ENCODE measurements at regions not wholly inside any gene's neighbourhood (a gene's known extent, or its start where the extent isn't known, plus 50 kb on each side); places are given as distances from the start of the nearest gene placed in this dataset.

GRCh38 chr5:61748121-61748520 is 416.1 kb downstream of the ZSWIM6 start:
- no peaks in the 10 kb centered on the region for H3K9me3 ChIP-seq (ENCODE audit: control insufficient read depth in 1 of 2, low read length in 2 of 2)
- no peaks in the 10 kb centered on the region for H3K36me3 ChIP-seq (ENCODE audit: control insufficient read depth in 1 of 2, insufficient read depth in 2 of 2, low read length in 2 of 2)
- H3K27ac ChIP-seq (ENCODE audit: low read depth, low read length), result no peak overlapping the region
- no peaks in the 10 kb centered on the region for H3K27me3 ChIP-seq (ENCODE audit: control insufficient read depth in 1 of 2, insufficient read depth in 2 of 2, low read length in 2 of 2)
- no peaks in the 10 kb centered on the region for H3K4me1 ChIP-seq (ENCODE audit: control insufficient read depth in 1 of 2, insufficient read depth in 2 of 2, low read length in 2 of 2)
- no peak overlapping the region for H3K9ac ChIP-seq (ENCODE audit: low read depth in 1 of 2, low read length in 2 of 2)
- no peak overlapping the region for H3K4me3 ChIP-seq (ENCODE audit: low read depth in 1 of 2, low read length in 2 of 2)

- Histone ChIP-seq H3K4me3 (ENCODE audit: low read depth in 1 of 2, low read length in 2 of 2) (no peak overlapping the region), H3K27ac (ENCODE audit: low read depth, low read length) (no peak overlapping the region), H3K4me1 (ENCODE audit: control insufficient read depth in 1 of 2, insufficient read depth in 2 of 2, low read length in 2 of 2) (no peaks in the 10 kb centered on the region), H3K27me3 (ENCODE audit: control insufficient read depth in 1 of 2, insufficient read depth in 2 of 2, low read length in 2 of 2) (no peaks in the 10 kb centered on the region), H3K9ac (ENCODE audit: low read depth in 1 of 2, low read length in 2 of 2) (no peak overlapping the region), H3K9me3 (ENCODE audit: control insufficient read depth in 1 of 2, low read length in 2 of 2) (no peaks in the 10 kb centered on the region), H3K36me3 (ENCODE audit: control insufficient read depth in 1 of 2, insufficient read depth in 2 of 2, low read length in 2 of 2) (no peaks in the 10 kb centered on the region)
Observed at GRCh38 chr5:61748651-61749050, 416.6 kb downstream of the ZSWIM6 start.

GRCh38 chr5:61752588-61752987 is 420.5 kb downstream of the ZSWIM6 start:
- Histone ChIP-seq H3K36me3 (ENCODE audit: control insufficient read depth in 1 of 2, insufficient read depth in 2 of 2, low read length in 2 of 2) (no peaks in the 10 kb centered on the region), H3K9ac (ENCODE audit: low read depth in 1 of 2, low read length in 2 of 2) (no peak overlapping the region), H3K27me3 (ENCODE audit: control insufficient read depth in 1 of 2, insufficient read depth in 2 of 2, low read length in 2 of 2) (no peaks in the 10 kb centered on the region), H3K9me3 (ENCODE audit: control insufficient read depth in 1 of 2, low read length in 2 of 2) (no peaks in the 10 kb centered on the region), H3K4me1 (ENCODE audit: control insufficient read depth in 1 of 2, insufficient read depth in 2 of 2, low read length in 2 of 2) (no peaks in the 10 kb centered on the region), H3K27ac (ENCODE audit: low read depth, low read length) (no peak overlapping the region), H3K4me3 (ENCODE audit: low read depth in 1 of 2, low read length in 2 of 2) (no peak overlapping the region)

- H3K9me3 ChIP-seq (ENCODE audit: control insufficient read depth in 1 of 2, low read length in 2 of 2), result no peaks in the 10 kb centered on the region
- H3K27me3 ChIP-seq (ENCODE audit: control insufficient read depth in 1 of 2, insufficient read depth in 2 of 2, low read length in 2 of 2), result no peaks in the 10 kb centered on the region
- no peaks in the 10 kb centered on the region for H3K4me1 ChIP-seq (ENCODE audit: control insufficient read depth in 1 of 2, insufficient read depth in 2 of 2, low read length in 2 of 2)
- no peak overlapping the region for H3K27ac ChIP-seq (ENCODE audit: low read depth, low read length)
- no peak overlapping the region for H3K9ac ChIP-seq (ENCODE audit: low read depth in 1 of 2, low read length in 2 of 2)
- no peak overlapping the region for H3K4me3 ChIP-seq (ENCODE audit: low read depth in 1 of 2, low read length in 2 of 2)
- H3K36me3 ChIP-seq (ENCODE audit: control insufficient read depth in 1 of 2, insufficient read depth in 2 of 2, low read length in 2 of 2), result no peaks in the 10 kb centered on the region
Observed at GRCh38 chr5:61754792-61755191, 422.7 kb downstream of the ZSWIM6 start.

- Histone ChIP-seq H3K27ac (ENCODE audit: low read depth, low read length) (no peak overlapping the region), H3K9me3 (ENCODE audit: control insufficient read depth in 1 of 2, low read length in 2 of 2) (no peaks in the 10 kb centered on the region), H3K9ac (ENCODE audit: low read depth in 1 of 2, low read length in 2 of 2) (no peak overlapping the region), H3K4me1 (ENCODE audit: control insufficient read depth in 1 of 2, insufficient read depth in 2 of 2, low read length in 2 of 2) (no peaks in the 10 kb centered on the region), H3K36me3 (ENCODE audit: control insufficient read depth in 1 of 2, insufficient read depth in 2 of 2, low read length in 2 of 2) (no peaks in the 10 kb centered on the region), H3K4me3 (ENCODE audit: low read depth in 1 of 2, low read length in 2 of 2) (no peak overlapping the region), H3K27me3 (ENCODE audit: control insufficient read depth in 1 of 2, insufficient read depth in 2 of 2, low read length in 2 of 2) (no peaks in the 10 kb centered on the region)
Observed at GRCh38 chr5:61755726-61756222, 423.7 kb downstream of the ZSWIM6 start.

GRCh38 chr5:61758711-61759110 is 426.7 kb downstream of the ZSWIM6 start:
- Histone ChIP-seq H3K4me1 (ENCODE audit: control insufficient read depth in 1 of 2, insufficient read depth in 2 of 2, low read length in 2 of 2) (no peaks in the 10 kb centered on the region), H3K4me3 (ENCODE audit: low read depth in 1 of 2, low read length in 2 of 2) (no peak overlapping the region), H3K27ac (ENCODE audit: low read depth, low read length) (no peak overlapping the region)

GRCh38 chr5:61765471-61765870 is 433.4 kb downstream of the ZSWIM6 start:
- Histone ChIP-seq H3K27ac (ENCODE audit: low read depth, low read length) (no peak overlapping the region), H3K9ac (ENCODE audit: low read depth in 1 of 2, low read length in 2 of 2) (no peak overlapping the region), H3K4me3 (ENCODE audit: low read depth in 1 of 2, low read length in 2 of 2) (no peak overlapping the region), H3K4me1 (ENCODE audit: control insufficient read depth in 1 of 2, insufficient read depth in 2 of 2, low read length in 2 of 2) (no peaks in the 10 kb centered on the region), H3K27me3 (ENCODE audit: control insufficient read depth in 1 of 2, insufficient read depth in 2 of 2, low read length in 2 of 2) (no peaks in the 10 kb centered on the region), H3K36me3 (ENCODE audit: control insufficient read depth in 1 of 2, insufficient read depth in 2 of 2, low read length in 2 of 2) (no peaks in the 10 kb centered on the region), H3K9me3 (ENCODE audit: control insufficient read depth in 1 of 2, low read length in 2 of 2) (no peaks in the 10 kb centered on the region)

More at GRCh38 chr5:61758711-61759110, 426.7 kb downstream of the ZSWIM6 start:
- no peaks in the 10 kb centered on the region for H3K9me3 ChIP-seq (ENCODE audit: control insufficient read depth in 1 of 2, low read length in 2 of 2)
- no peaks in the 10 kb centered on the region for H3K36me3 ChIP-seq (ENCODE audit: control insufficient read depth in 1 of 2, insufficient read depth in 2 of 2, low read length in 2 of 2)
- no peaks in the 10 kb centered on the region for H3K27me3 ChIP-seq (ENCODE audit: control insufficient read depth in 1 of 2, insufficient read depth in 2 of 2, low read length in 2 of 2)
- no peak overlapping the region for H3K9ac ChIP-seq (ENCODE audit: low read depth in 1 of 2, low read length in 2 of 2)

GRCh38 chr5:61766141-61766540 is 434.1 kb downstream of the ZSWIM6 start:
- Histone ChIP-seq H3K36me3 (ENCODE audit: control insufficient read depth in 1 of 2, insufficient read depth in 2 of 2, low read length in 2 of 2) (no peaks in the 10 kb centered on the region), H3K9ac (ENCODE audit: low read depth in 1 of 2, low read length in 2 of 2) (no peak overlapping the region), H3K4me3 (ENCODE audit: low read depth in 1 of 2, low read length in 2 of 2) (no peak overlapping the region), H3K27me3 (ENCODE audit: control insufficient read depth in 1 of 2, insufficient read depth in 2 of 2, low read length in 2 of 2) (peaks cover 0 to 1% of the 10 kb centered on the region in 2 donors), H3K27ac (ENCODE audit: low read depth, low read length) (no peak overlapping the region), H3K9me3 (ENCODE audit: control insufficient read depth in 1 of 2, low read length in 2 of 2) (no peaks in the 10 kb centered on the region), H3K4me1 (ENCODE audit: control insufficient read depth in 1 of 2, insufficient read depth in 2 of 2, low read length in 2 of 2) (no peaks in the 10 kb centered on the region)

GRCh38 chr5:61767231-61768080 is 435.4 kb downstream of the ZSWIM6 start:
- Histone ChIP-seq H3K9ac (ENCODE audit: low read depth in 1 of 2, low read length in 2 of 2) (no peak overlapping the region), H3K27me3 (ENCODE audit: control insufficient read depth in 1 of 2, insufficient read depth in 2 of 2, low read length in 2 of 2) (peaks cover 0 to 6% of the 10 kb centered on the region in 2 donors), H3K4me3 (ENCODE audit: low read depth in 1 of 2, low read length in 2 of 2) (no peak overlapping the region), H3K4me1 (ENCODE audit: control insufficient read depth in 1 of 2, insufficient read depth in 2 of 2, low read length in 2 of 2) (no peaks in the 10 kb centered on the region), H3K36me3 (ENCODE audit: control insufficient read depth in 1 of 2, insufficient read depth in 2 of 2, low read length in 2 of 2) (no peaks in the 10 kb centered on the region), H3K9me3 (ENCODE audit: control insufficient read depth in 1 of 2, low read length in 2 of 2) (no peaks in the 10 kb centered on the region), H3K27ac (ENCODE audit: low read depth, low read length) (no peak overlapping the region)

GRCh38 chr5:61768692-61769281 is 436.7 kb downstream of the ZSWIM6 start:
- Histone ChIP-seq H3K4me3 (ENCODE audit: low read depth in 1 of 2, low read length in 2 of 2) (no peak overlapping the region), H3K9me3 (ENCODE audit: control insufficient read depth in 1 of 2, low read length in 2 of 2) (no peaks in the 10 kb centered on the region), H3K9ac (ENCODE audit: low read depth in 1 of 2, low read length in 2 of 2) (no peak overlapping the region), H3K27me3 (ENCODE audit: control insufficient read depth in 1 of 2, insufficient read depth in 2 of 2, low read length in 2 of 2) (peaks cover 0 to 6% of the 10 kb centered on the region in 2 donors), H3K27ac (ENCODE audit: low read depth, low read length) (no peak overlapping the region), H3K36me3 (ENCODE audit: control insufficient read depth in 1 of 2, insufficient read depth in 2 of 2, low read length in 2 of 2) (no peaks in the 10 kb centered on the region), H3K4me1 (ENCODE audit: control insufficient read depth in 1 of 2, insufficient read depth in 2 of 2, low read length in 2 of 2) (no peaks in the 10 kb centered on the region)
